GM12891 (cell line): ENCODE measurements at regions not wholly inside any gene's neighbourhood (a gene's known extent, or its start where the extent isn't known, plus 50 kb on each side); places are given as distances from the start of the nearest gene placed in this dataset.

Source experiments
- DNase-seq: peaks from one replicate; pipeline ENCODE4 v3.0.0; 2011; ENCODE audit warnings: low spot score; ENCODE audit not compliant: insufficient read length
- FAIRE-seq: peaks from 2 replicates; lab custom pipeline; 2011; peaks lifted over from hg19 to GRCh38; lab: Jason Lieb, UNC
- PAX5 ChIP-seq: IDR thresholded peaks from 2 replicates; pipeline ENCODE4 v1.6.1; 2011; ENCODE audit warnings: low read length, moderate library complexity, mild to moderate bottlenecking; ENCODE audit not compliant: insufficient read depth, severe bottlenecking
- POLR2A ChIP-seq: IDR thresholded peaks from 2 replicates; pipeline ENCODE4 v1.6.1; 2011; ENCODE audit warnings: low read depth, low read length, control low read depth
- POLR2AphosphoS5 ChIP-seq: IDR thresholded peaks from 2 replicates; pipeline ENCODE4 v1.6.1; 2011; ENCODE audit warnings: low read depth, low read length, control low read depth
- POU2F2 ChIP-seq: IDR thresholded peaks from 2 replicates; pipeline ENCODE4 v1.6.1; 2011; ENCODE audit warnings: low read depth, mild to moderate bottlenecking, control low read depth, low read length, moderate library complexity
- SPI1 ChIP-seq: IDR thresholded peaks from 2 replicates; pipeline ENCODE4 v1.6.1; 2011; ENCODE audit warnings: low read depth, low read length, control low read depth
- TAF1 ChIP-seq: IDR thresholded peaks from 2 replicates; pipeline ENCODE4 v1.6.1; 2011; ENCODE audit warnings: low read depth, low read length, control low read depth

DNA sequence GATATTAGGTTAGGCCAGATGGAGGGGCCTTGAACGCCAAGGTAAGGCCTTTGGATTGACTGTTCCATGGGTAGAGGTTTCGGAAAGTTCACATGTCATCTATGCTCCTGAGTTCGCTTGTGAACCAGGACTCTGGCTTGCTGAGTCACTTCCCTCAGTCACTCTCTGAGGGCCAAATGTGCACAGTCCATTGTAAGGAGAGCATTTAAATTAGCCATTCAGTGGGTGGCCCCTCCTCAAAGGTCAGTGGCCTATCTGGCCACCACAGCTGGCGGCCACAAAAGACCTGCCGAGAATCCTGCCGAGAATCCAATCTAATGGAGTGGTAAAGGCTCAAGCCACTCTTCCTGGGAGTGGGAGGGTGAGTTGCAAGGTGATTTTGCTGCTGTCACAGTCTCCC, 58.9 kb upstream of the ARAP3 start:
- TF ChIP-seq PAX5 (no peak), POLR2A (no peak), POLR2AphosphoS5 (no peak), TAF1 (no peak), POU2F2 (no peak), SPI1 (no peak)
- DNase-seq (no peak), FAIRE-seq (no peak)

GRCh38 chr5:141737535-141737934, 55.5 kb upstream of the ARAP3 start:
- no peak for DNase-seq
- TF ChIP-seq POLR2A: no peak
- TF ChIP-seq POLR2AphosphoS5: no peak
- no peak for TF ChIP-seq PAX5
- no peak for TF ChIP-seq POU2F2
- TF ChIP-seq TAF1: no peak
- no peak for TF ChIP-seq SPI1
- no peak for FAIRE-seq

DNA sequence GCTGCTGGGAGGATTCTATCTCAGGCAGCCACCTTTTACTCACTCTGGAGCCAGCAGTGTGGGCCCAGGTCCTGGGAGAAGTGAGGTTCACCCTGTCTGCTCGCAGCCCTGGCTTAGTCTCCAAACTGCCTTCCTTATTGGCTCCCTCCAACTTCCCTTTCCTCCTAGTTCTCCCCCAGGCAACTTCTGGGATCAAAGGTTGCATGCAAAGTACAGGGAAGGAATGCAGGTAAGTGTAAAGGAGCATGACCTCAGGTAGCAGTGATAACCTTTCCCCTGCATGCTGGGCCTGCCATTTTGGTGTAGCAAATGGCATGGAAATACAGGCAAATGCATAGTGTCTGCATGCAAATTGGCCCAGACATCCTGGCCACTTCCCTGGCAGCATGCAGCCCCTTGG, 53.8 kb upstream of the ARAP3 start:
- FAIRE-seq (no peak), DNase-seq (no peak)
- no peak for TF ChIP-seq POU2F2
- no peak for TF ChIP-seq PAX5
- TF ChIP-seq SPI1: no peak
- no peak for TF ChIP-seq POLR2A
- no peak for TF ChIP-seq POLR2AphosphoS5
- TF ChIP-seq TAF1: no peak

DNA sequence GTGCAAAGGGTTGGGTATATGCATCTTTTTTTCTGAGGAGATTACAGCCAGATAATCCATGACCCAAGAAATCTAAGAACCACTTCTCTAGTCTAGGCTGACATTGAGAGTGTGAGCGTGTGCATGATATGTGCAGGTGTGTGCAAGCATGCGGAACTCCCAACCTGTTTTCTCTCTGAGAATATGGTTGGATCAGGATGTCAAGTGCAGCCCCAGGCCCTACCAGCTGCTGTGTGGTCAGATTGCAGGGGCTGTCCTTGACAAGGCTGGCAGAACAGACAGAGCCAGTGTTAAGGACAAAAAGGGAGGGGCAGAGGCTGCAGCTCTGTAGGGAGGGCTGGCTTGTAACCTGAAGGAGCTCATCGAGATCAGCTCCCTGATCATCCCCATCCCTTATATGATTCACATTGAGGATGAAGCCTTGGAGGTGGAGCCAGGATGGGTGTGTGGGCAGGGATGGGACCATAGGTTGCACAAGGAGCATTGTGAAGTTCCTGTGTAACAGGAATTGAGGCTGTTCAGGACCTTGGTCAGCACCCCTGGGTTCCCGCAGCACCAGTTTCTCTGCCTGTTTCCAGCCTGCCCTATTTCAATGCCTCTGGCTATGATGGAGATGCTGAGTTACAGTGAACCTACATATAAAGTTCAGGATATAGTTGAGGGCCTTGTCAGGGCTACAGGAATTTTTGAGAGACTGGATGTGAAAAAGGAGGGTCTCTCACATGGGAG, 52.6 kb upstream of the ARAP3 start:
- FAIRE-seq: peak; percentile 9
- no peak for TF ChIP-seq TAF1
- TF ChIP-seq SPI1: no peak
- no peak for TF ChIP-seq PAX5
- TF ChIP-seq POU2F2: no peak
- no peak for TF ChIP-seq POLR2A
- TF ChIP-seq POLR2AphosphoS5: no peak
- no peak for DNase-seq

DNA sequence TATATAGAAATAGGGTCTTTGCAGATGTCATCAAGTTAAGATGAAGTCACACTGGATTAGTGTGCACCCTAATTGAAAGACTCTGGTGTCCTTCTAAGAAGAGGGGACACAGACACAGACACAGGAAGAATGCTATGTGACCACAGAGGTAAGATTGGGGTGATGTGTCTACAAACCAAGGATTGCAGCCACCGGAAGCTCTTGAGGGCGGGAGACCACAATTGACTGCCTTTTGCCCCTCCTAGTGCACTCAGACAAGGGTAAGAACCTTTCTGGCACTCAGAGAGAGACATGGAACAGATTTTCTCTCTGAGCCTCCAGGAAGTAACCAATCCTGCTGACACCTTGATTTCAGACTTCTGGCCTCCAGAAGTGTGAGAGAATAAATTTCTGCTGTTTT, 51.2 kb upstream of the ARAP3 start:
- DNase-seq (no peak), FAIRE-seq (no peak)
- no peak for TF ChIP-seq SPI1
- no peak for TF ChIP-seq POLR2AphosphoS5
- no peak for TF ChIP-seq TAF1
- no peak for TF ChIP-seq PAX5
- no peak for TF ChIP-seq POU2F2
- TF ChIP-seq POLR2A: no peak

- TF ChIP-seq POU2F2: no peak
- TF ChIP-seq SPI1: no peak
- no peak for TF ChIP-seq POLR2A
- no peak for TF ChIP-seq TAF1
- TF ChIP-seq PAX5: no peak
- TF ChIP-seq POLR2AphosphoS5: no peak
- DNase-seq (no peak), FAIRE-seq (no peak)
Observed at GRCh38 chr5:141732417-141732816, 50.4 kb upstream of the ARAP3 start.
